ENCODE measurements at regions not wholly inside any gene's neighbourhood (a gene's known extent, or its start where the extent isn't known, plus 50 kb on each side); places are given as distances from the start of the nearest gene placed in this dataset.

GRCh38 chr20:22744341-22745193 lies 160.2 kb upstream of the FOXA2 start:
- no peak for DNase-seq

GRCh38 chr20:22745194-22745500 lies 160.8 kb upstream of the FOXA2 start:
- no peak for DNase-seq

DNA sequence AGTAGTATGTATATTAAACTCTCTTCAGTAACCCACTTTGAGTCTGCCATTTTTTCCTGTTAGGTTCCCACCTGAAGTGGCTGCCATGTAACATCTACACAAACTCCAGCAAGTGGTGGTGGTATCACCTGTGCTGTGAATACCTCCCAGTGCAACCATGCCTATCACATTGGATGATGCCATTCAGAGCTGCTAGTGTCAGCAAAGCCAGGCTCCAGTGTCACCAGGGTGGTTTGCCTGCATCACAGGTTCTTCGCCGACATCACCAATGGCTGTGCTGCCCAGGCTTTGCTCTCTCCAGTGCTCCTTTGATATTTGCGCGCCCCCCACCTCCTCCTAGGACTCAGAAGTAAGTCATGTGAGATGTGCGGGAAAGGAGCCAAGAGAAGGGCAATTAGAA lies 162.6 kb upstream of the FOXA2 start:
- no peak for DNase-seq

DNA sequence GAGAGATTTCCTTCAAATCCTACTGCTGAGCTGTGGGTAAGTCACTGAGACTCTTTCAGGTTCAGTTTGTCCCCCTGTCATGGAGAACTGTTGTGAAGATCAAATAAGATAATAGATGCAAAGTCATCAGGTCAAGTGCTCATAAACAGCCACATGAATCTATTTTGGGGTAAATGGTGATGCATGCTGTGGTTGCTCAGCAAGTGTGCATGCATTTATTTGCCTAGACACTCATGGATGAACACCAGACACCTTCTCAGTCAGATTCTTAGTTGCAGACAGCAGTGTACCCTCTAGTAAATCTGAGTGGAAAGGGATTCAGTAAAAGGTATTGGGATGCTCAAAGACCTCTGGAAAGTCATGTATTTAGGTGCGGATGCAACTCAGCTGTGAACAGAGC lies 168.0 kb upstream of the FOXA2 start:
- DNase-seq = no peak

DNA sequence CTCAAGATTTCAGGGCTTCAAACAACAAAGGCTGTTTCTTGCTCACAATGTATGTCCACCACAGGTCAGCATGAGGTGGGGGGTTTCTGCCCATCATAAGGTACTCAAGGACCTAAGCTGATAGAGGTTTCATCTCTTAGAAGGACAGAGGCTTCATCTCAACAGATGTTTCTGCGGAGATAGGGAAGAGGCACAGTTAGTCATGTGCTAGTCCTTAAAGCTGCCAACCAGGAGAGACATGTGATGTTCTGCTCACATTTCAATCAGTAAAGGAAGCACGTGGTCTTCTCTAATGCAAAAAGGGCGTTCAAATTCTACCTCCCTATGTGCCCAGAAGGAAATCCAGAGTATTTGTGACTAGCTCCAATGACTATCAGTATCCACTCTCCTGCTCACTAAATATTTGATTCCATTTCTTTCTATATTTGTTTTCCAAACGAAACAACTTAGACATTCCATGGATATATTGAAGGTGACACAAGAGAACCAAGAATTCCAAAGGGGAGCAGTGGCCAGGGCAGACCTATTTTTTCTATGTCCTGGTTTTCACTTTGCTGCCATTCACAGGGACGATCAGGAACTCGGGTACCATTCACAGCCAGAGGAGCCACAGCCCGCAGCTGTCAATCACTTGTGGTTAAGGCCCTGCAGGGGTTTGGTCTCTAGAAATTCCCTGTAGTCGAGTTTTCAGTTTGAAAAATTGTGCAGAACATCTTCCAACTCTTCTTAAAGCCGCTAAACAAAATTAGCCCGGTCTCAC lies 173.2 kb upstream of the FOXA2 start:
- DNase-seq = no peak

DNA sequence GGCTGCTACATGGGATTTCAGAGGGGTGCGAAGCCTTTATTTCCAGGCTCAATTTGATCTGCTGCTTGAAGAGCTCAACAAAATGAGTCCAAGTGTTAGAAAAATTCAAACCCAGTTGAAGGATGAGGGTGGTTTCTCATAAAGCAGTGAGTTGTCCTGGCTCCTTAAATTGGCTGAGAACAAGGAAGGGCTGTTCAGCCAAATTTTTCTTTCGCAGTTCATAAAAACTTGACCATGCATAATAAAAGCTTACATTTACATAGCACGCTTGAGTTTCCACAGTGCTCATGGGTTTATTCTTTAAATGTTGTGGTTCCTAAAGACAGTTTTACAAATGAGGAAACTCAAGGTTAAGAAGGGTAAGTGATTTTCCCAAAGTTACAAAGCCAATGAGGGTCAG lies 174.4 kb upstream of the FOXA2 start:
- no peak for DNase-seq

GRCh38 chr20:22762576-22763256 lies 178.3 kb upstream of the FOXA2 start:
- no peak for DNase-seq

DNA sequence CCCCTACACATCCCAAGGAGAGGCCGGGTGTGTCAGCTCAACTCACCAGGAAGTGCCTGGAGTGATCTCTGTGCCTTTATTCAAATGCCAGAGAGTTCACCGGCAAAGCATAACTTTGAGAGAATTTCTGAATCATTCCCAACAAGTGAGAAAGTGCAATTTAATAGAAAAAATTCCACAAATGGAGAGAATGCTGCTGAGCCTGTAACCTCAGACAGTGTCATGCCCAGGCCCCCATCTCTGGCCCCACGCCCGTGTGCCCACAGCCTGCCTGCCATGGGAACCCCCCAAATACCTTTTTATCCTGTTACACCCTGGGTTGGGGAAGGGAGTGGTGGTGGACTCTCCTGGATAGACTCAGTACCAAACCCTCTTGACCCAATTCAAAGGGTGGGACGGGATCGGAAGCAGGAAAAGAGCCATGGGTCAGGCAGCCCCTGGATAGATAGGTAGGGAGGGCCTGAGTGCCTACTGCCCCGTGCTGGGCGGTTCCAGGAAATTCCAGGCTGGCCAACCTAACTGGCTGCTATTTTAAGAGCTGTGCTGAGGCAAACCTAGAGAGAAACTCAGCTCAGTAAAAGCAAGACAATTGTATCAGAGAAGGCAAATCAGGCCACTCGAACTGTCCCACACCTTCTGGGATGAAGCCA lies 179.0 kb upstream of the FOXA2 start:
- no peak for DNase-seq

- DNase-seq = no peak
Observed at GRCh38 chr20:22768266-22769178, 184.2 kb upstream of the FOXA2 start.

DNA sequence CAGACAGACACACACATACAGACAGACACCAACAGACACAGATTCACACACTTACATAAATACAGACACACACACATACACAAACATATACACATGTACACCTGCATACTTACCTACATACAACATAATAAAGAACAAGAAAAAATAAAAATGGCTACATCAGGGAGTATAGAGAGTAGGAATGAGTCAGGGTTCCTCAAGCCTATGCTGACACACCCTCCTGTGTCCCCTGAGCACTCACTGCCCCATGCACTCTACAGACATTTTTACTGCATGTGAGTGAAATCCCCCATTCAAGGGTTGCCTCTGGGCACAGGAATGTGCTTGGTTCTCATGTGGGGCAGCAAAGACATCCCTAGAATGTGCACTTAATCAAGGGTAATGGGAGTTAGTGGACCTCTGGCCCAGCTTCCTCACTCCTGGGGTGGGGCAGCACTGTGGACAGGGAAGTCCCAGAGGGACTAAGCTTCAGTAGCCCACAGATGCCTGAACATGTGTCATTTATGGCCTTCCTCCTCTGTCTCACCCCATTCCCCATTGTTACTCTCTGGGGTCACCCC lies 185.9 kb upstream of the FOXA2 start:
- DNase-seq = no peak

GRCh38 chr20:22771706-22772105 lies 187.3 kb upstream of the FOXA2 start:
- no peak for DNase-seq

GRCh38 chr20:22773344-22773743 lies 189.0 kb upstream of the FOXA2 start:
- DNase-seq = no peak

DNA sequence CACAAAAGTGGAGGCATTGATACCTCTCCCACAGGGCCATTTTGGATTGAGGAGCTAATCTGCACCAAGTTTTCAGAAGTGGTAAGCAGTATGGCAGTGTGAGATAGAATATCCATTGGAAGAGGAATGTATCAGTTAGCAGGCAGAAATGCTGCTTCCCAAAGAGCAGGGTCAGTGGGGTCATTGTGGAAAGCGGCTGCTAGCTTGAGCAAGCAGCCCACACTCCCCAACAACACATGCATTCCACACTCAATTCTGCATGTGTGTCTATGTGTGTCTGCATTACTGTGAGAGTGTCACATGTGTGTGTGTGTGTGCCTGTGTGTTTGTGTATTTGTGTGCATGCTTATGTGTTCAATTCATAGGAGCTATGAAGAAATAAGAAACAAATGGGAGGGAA lies 190.9 kb upstream of the FOXA2 start:
- no peak for DNase-seq

DNA sequence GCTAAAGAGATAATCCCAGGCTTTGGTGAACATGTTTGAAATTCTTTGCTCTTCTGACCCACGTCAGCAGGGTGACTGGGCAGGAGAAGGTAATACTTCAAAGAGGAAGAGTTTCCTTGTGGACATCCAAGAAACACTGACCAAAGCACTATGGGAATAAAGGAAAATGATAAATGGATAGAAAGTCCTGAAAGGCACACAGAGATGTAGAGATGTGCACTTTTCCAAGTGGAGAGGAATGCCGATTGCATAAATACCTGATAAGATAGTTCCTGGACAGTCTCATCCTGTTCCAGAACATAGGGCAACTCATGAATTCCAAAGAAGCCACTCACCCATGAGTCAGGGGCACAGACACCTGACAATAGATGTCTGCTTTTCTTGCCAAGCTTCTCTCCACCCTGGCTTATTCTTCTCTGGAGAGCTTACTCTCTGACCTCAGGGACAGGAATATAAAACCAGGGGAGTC lies 191.3 kb upstream of the FOXA2 start:
- no peak for DNase-seq

GRCh38 chr20:22776369-22776768 lies 192.0 kb upstream of the FOXA2 start:
- DNase-seq = no peak

GRCh38 chr20:22779878-22780277 lies 195.5 kb upstream of the FOXA2 start:
- DNase-seq = no peak

- DNase-seq = no peak
Observed at GRCh38 chr20:22781869-22782268, 197.5 kb upstream of the FOXA2 start.

DNA sequence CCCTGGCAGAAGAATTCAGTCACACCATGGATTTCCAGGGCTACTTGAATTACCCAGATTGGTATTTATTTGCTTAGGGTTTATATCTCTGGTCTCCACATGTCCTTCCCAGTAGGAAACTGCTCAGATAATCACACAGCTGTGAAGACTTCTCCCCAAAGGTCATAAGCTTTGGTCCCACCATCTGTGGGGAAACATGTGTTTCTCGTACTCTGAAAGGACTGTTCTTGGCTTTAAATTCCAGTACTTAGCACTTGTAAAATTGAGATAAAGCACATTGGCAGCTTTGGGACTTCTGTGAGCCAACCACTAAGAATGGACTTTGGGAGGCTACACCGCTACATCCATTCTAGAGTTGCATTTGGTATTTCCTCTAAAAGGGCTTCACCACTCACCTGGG lies 205.3 kb upstream of the FOXA2 start:
- DNase-seq = no peak

DNA sequence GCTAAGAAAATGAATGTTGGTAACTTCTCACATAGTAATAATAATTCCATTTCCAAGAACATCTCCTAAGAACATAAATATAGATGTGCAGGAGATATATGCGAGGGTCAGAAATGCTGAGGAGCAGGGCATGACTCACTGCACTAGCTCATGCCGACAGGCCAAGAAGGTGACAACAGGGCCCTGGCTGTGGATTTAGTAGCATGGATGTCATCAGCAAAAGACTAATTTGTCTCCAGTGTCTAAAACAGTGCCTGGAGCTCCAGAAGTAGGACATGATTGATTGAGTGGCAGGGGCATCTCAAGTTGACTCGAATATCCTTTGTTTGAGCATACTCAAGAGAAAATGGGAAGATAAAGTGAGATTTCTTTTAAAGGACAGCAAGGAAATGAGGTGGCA lies 207.0 kb upstream of the FOXA2 start:
- DNase-seq = no peak

DNA sequence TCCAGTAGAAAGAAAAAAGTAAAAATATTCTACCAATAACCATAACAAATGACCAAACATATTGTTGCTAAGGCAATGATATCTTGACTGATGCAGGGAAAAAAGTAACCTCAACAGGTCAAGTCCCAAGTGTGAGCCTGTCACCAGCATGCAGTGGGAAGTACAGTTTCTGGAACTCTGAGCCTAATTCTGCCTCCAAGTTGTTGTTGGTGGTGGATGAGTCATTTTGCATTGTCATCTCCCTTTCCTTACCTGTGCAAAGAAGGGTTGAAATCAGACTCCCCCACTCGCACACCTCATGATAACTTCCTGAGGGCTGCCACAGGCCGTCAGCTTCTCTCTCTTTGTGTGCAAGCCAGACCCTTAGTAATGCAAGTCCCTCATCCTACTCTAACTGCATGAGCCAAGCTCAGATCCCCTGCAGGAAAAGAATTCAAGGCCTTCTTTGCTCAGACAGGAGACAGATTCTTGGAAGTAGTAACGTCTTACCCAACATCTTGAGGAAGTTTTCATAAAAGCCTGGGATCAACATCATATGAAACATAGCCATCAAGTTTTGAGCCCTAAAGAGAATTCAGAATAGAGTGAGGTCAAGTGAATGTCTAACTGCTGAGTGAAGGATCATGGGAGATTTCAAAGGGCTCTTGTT lies 207.6 kb upstream of the FOXA2 start:
- no peak for DNase-seq

DNA sequence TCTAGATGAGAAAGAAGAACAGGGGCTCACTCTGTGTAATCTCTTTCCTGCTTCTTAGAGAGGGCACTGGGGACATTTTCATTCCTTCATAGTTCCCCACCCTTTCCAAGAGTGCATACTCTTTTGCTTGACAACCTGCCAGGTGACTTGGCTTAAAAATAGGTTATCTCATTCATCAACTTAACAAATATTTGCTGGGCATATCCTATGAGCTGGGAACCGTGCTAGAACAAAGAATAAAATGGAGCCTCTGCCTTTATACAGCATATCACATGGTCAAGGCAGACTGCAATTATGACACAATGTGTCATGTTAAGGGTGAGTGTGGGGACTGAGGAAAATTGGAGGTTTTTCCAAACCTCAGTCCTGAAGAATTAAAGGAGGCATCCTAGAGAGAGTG lies 209.8 kb upstream of the FOXA2 start:
- no peak for DNase-seq

Measured in HCEC 1CT (cell line).